Kidney tubule cell (primary cell): ENCODE measurements at regions not wholly inside any gene's neighbourhood (a gene's known extent, or its start where the extent isn't known, plus 50 kb on each side); places are given as distances from the start of the nearest gene placed in this dataset.

ENCODE experiments used
- DNase-seq: peaks from one replicate; pipeline ENCODE4 v3.0.0-alpha.2; 2018; ENCODE audit warnings: low spot score

DNA sequence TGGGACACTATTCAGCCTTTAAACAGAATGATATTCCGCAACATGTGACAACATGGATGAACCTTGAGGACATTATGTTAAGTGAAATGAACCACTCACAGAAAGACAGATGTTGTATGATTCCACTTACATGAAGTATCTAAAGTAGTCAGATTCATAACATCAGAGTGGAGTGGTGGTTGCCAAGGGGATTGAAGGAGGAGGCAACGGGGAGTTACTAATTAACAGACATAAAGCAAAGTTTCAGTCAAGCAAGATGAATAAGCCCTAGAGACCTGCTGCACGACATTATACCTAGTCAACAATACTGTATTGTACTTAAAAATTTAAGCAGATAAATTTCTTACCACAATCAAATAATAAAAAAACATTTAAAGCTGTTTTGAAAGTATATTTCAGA is 105.0 kb upstream of the NR0B1 start:
- DNase-seq: peak; percentile 89

DNA sequence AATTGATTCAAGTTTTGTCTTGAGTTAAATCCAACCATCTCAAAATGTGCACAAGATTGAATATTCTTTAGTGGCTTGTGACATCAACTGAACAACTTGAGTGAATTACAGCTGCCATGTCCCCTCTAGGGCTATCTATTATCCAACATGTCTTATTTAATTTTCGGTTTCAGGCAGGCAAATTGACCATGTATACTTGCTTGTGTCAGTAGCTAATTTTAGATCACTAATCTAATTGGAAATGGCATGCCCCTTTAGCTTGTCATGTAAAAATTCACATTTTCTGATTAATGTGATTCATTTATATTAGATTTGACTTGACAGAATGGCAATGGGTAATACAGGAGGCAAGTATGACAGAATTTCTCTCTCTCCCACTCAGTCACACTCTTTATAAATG is 93.2 kb upstream of the NR0B1 start:
- DNase-seq: no peak

DNA sequence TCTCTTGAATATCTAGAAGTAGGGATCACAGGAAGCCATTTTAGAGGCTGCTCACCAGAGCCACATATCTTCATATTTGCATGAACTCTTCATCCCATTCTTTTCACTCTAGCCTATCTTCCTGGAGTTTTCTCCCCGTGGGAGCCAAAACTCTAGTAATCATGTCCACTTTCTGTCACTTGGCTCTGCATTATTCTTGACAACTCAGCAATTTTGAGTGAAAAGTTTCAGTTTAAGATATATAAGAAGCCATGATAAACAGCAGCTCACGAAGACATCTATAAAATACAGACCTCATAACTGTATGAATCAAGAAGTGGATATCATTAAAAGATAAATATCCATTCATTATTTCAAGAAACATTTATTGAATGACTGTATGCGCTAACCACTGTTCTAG is 79.1 kb upstream of the NR0B1 start:
- no peak for DNase-seq

DNA sequence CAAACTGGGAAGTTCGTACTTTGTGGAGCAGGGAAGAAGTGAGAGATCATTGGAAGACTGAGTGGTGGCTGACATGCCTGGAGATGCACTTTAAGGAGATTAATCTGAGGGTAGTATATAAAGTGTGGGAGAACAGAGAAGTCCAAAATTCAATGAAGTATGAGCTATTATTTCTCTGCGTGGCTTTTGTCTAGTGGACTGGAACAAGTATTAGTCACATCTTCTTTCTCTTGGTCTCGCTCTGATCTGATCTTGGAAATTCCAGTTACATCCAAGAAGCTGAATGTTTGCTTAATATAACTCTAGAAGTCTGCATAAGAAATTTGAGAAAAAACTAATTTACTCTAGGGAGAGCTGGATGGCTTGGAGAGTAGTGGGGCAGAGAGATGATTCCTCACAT is 64.8 kb upstream of the NR0B1 start:
- peak; percentile 79 for DNase-seq

DNA sequence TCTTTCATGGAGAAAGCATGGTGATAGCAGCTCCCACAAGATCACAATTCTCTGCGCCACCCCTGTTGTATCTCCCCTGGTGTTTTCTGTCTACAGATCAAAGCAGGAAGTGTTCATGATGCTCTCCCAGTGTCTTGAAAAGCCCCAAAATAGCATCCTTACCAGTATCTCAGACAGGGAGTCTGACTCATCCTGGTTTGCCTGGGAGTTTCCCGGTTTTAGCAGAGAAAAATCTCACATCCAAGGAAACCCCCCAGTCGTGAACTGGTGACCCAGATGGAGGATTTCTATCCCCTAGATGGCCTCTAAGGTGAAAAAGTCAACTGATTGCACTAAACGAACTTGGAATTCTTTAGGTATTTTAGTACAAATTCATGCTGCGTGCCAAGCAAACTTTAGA is 64.3 kb upstream of the NR0B1 start:
- DNase-seq: peak; percentile 75

DNA sequence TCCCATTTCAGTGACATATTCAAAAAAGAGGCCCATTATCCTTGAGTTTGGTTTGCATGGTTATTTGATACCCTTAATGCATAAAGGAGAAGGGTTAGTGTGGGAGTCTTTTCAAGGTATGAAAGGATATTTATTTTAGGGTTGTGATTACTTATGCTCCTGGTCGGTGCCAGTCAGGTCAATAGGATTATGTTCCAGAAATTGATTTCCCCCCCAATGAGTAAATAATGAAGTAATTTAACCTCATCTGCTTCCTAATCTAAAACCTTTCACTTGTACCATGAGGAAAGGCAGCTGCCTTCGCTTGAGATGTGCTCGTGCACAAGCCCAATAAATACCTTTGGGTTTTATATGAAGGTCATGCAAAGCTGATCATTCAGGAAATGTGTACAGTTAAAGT is 55.0 kb upstream of the NR0B1 start:
- DNase-seq: no peak
